Astrocyte of the cerebellum (primary cell): ENCODE measurements at regions not wholly inside any gene's neighbourhood (a gene's known extent, or its start where the extent isn't known, plus 50 kb on each side); places are given as distances from the start of the nearest gene placed in this dataset.

ENCODE experiments used
- DNase-seq: peaks from one replicate; pipeline ENCODE4 v3.0.0-alpha.2; 2011; ENCODE audit warnings: low read depth
- H3K4me3 ChIP-seq: 2 replicates; pipeline ENCODE4 v1.5.1; 2011; ENCODE audit warnings: mild to moderate bottlenecking, low read depth, low read length, moderate library complexity
- CTCF ChIP-seq: IDR thresholded peaks from 2 replicates; pipeline ENCODE4 v1.5.1; 2012; ENCODE audit warnings: low read length, low read depth, moderate library complexity, mild to moderate bottlenecking; ENCODE audit errors: missing control alignments
- in situ Hi-C: cut with HindIII; loops from 2 replicates; pipeline ENCODE4 v1.10.0; 2017; ENCODE audit warnings: low sequenced_read_pairs

- no peak for DNase-seq
- TF ChIP-seq CTCF, result no peak
- in situ Hi-C loops, result no loop called here
- no peak overlapping the region for H3K4me3 ChIP-seq
Observed at GRCh38 chr4:130329036-130329435, 1233.1 kb downstream of the C4orf33 start.

GRCh38 chr4:130333241-130333759 is 1237.3 kb downstream of the C4orf33 start:
- in situ Hi-C loops, result no loop called here
- TF ChIP-seq CTCF, result no peak
- no peak overlapping the region for H3K4me3 ChIP-seq
- no peak for DNase-seq

- in situ Hi-C loops, result no loop called here
- no peak for TF ChIP-seq CTCF
- H3K4me3 ChIP-seq, result no peak overlapping the region
- DNase-seq, result no peak
Observed at GRCh38 chr4:130335417-130336194, 1239.7 kb downstream of the C4orf33 start.

GRCh38 chr4:130336585-130337217 is 1240.7 kb downstream of the C4orf33 start:
- H3K4me3 ChIP-seq, result no peak overlapping the region
- in situ Hi-C loops, result no loop called here
- TF ChIP-seq CTCF, result peak; percentile 54
- DNase-seq, result peak; percentile 12

GRCh38 chr4:130338851-130339250 is 1242.9 kb downstream of the C4orf33 start:
- in situ Hi-C loops, result no loop called here
- TF ChIP-seq CTCF, result no peak
- H3K4me3 ChIP-seq, result no peak overlapping the region
- DNase-seq, result no peak

- TF ChIP-seq CTCF, result no peak
- no peak overlapping the region for H3K4me3 ChIP-seq
- in situ Hi-C loops, result no loop called here
- no peak for DNase-seq
Observed at GRCh38 chr4:130349745-130350144, 1253.8 kb downstream of the C4orf33 start.
